ENCODE measurements at regions not wholly inside any gene's neighbourhood (a gene's known extent, or its start where the extent isn't known, plus 50 kb on each side); places are given as distances from the start of the nearest gene placed in this dataset.

GRCh38 chr1:14366091-14367018, 232.1 kb upstream of the KAZN start:
- Histone ChIP-seq H3K36me3 (ENCODE audit: control insufficient read depth, insufficient read depth, low read length) (no peaks in the 10 kb centered on the region), H3K27ac (ENCODE audit: low read depth, low read length) (no peak overlapping the region), H3K9ac (ENCODE audit: low read depth, low read length) (no peak overlapping the region), H3K9me3 (ENCODE audit: control insufficient read depth, insufficient read depth, low read length) (0 out of 2 replicates have a peak, but pooled peaks cover 2% of the 10 kb centered on the region), H3K27me3 (ENCODE audit: control insufficient read depth, insufficient read depth, low read length) (no peaks in the 10 kb centered on the region), H3K4me3 (ENCODE audit: low read depth, low read length) (no peak overlapping the region), H3K4me1 (ENCODE audit: control insufficient read depth, insufficient read depth, low read length) (peaks cover 22% of the 10 kb centered on the region)

GRCh38 chr1:14367451-14367850, 231.0 kb upstream of the KAZN start:
- Histone ChIP-seq H3K9ac (ENCODE audit: low read depth, low read length) (no peak overlapping the region), H3K36me3 (ENCODE audit: control insufficient read depth, insufficient read depth, low read length) (no peaks in the 10 kb centered on the region), H3K27ac (ENCODE audit: low read depth, low read length) (no peak overlapping the region), H3K27me3 (ENCODE audit: control insufficient read depth, insufficient read depth, low read length) (no peaks in the 10 kb centered on the region), H3K4me3 (ENCODE audit: low read depth, low read length) (no peak overlapping the region), H3K9me3 (ENCODE audit: control insufficient read depth, insufficient read depth, low read length) (no peaks in the 10 kb centered on the region), H3K4me1 (ENCODE audit: control insufficient read depth, insufficient read depth, low read length) (peaks cover 33% of the 10 kb centered on the region)

GRCh38 chr1:14369526-14370213, 228.8 kb upstream of the KAZN start:
- Histone ChIP-seq H3K9ac (ENCODE audit: low read depth, low read length) (no peak overlapping the region), H3K36me3 (ENCODE audit: control insufficient read depth, insufficient read depth, low read length) (no peaks in the 10 kb centered on the region), H3K4me1 (ENCODE audit: control insufficient read depth, insufficient read depth, low read length) (peaks cover 36% of the 10 kb centered on the region), H3K27ac (ENCODE audit: low read depth, low read length) (no peak overlapping the region), H3K4me3 (ENCODE audit: low read depth, low read length) (no peak overlapping the region), H3K9me3 (ENCODE audit: control insufficient read depth, insufficient read depth, low read length) (no peaks in the 10 kb centered on the region), H3K27me3 (ENCODE audit: control insufficient read depth, insufficient read depth, low read length) (no peaks in the 10 kb centered on the region)

- H3K27ac ChIP-seq (ENCODE audit: low read depth, low read length), result no peak overlapping the region
- H3K27me3 ChIP-seq (ENCODE audit: control insufficient read depth, insufficient read depth, low read length), result no peaks in the 10 kb centered on the region
Measured at GRCh38 chr1:14371771-14372497, 226.6 kb upstream of the KAZN start.

GRCh38 chr1:14372526-14372925, 226.0 kb upstream of the KAZN start:
- Histone ChIP-seq H3K27me3 (ENCODE audit: control insufficient read depth, insufficient read depth, low read length) (no peaks in the 10 kb centered on the region), H3K4me3 (ENCODE audit: low read depth, low read length) (no peak overlapping the region), H3K36me3 (ENCODE audit: control insufficient read depth, insufficient read depth, low read length) (no peaks in the 10 kb centered on the region), H3K4me1 (ENCODE audit: control insufficient read depth, insufficient read depth, low read length) (peaks cover 34% of the 10 kb centered on the region), H3K27ac (ENCODE audit: low read depth, low read length) (no peak overlapping the region), H3K9me3 (ENCODE audit: control insufficient read depth, insufficient read depth, low read length) (no peaks in the 10 kb centered on the region), H3K9ac (ENCODE audit: low read depth, low read length) (no peak overlapping the region)

More at GRCh38 chr1:14371771-14372497, 226.6 kb upstream of the KAZN start:
- no peak overlapping the region for H3K9ac ChIP-seq (ENCODE audit: low read depth, low read length)
- no peaks in the 10 kb centered on the region for H3K9me3 ChIP-seq (ENCODE audit: control insufficient read depth, insufficient read depth, low read length)
- H3K36me3 ChIP-seq (ENCODE audit: control insufficient read depth, insufficient read depth, low read length), result no peaks in the 10 kb centered on the region
- peaks cover 34% of the 10 kb centered on the region for H3K4me1 ChIP-seq (ENCODE audit: control insufficient read depth, insufficient read depth, low read length)
- H3K4me3 ChIP-seq (ENCODE audit: low read depth, low read length), result no peak overlapping the region

GRCh38 chr1:14373081-14373758, 225.3 kb upstream of the KAZN start:
- Histone ChIP-seq H3K36me3 (ENCODE audit: control insufficient read depth, insufficient read depth, low read length) (no peaks in the 10 kb centered on the region), H3K4me1 (ENCODE audit: control insufficient read depth, insufficient read depth, low read length) (peaks cover 34% of the 10 kb centered on the region), H3K9ac (ENCODE audit: low read depth, low read length) (no peak overlapping the region), H3K27me3 (ENCODE audit: control insufficient read depth, insufficient read depth, low read length) (no peaks in the 10 kb centered on the region), H3K4me3 (ENCODE audit: low read depth, low read length) (no peak overlapping the region), H3K9me3 (ENCODE audit: control insufficient read depth, insufficient read depth, low read length) (no peaks in the 10 kb centered on the region), H3K27ac (ENCODE audit: low read depth, low read length) (no peak overlapping the region)

- H3K36me3 ChIP-seq (ENCODE audit: control insufficient read depth, insufficient read depth, low read length), result no peaks in the 10 kb centered on the region
- H3K9me3 ChIP-seq (ENCODE audit: control insufficient read depth, insufficient read depth, low read length), result no peaks in the 10 kb centered on the region
- no peak overlapping the region for H3K4me3 ChIP-seq (ENCODE audit: low read depth, low read length)
- no peaks in the 10 kb centered on the region for H3K27me3 ChIP-seq (ENCODE audit: control insufficient read depth, insufficient read depth, low read length)
- H3K9ac ChIP-seq (ENCODE audit: low read depth, low read length), result no peak overlapping the region
- H3K27ac ChIP-seq (ENCODE audit: low read depth, low read length), result no peak overlapping the region
- peaks cover 18% of the 10 kb centered on the region for H3K4me1 ChIP-seq (ENCODE audit: control insufficient read depth, insufficient read depth, low read length)
Measured at GRCh38 chr1:14375226-14375625, 223.3 kb upstream of the KAZN start.

GRCh38 chr1:14377386-14377785, 221.1 kb upstream of the KAZN start:
- H3K27ac ChIP-seq (ENCODE audit: low read depth, low read length), result no peak overlapping the region

GRCh38 chr1:14380408-14380807, 218.1 kb upstream of the KAZN start:
- no peaks in the 10 kb centered on the region for H3K27me3 ChIP-seq (ENCODE audit: control insufficient read depth, insufficient read depth, low read length)
- no peaks in the 10 kb centered on the region for H3K9me3 ChIP-seq (ENCODE audit: control insufficient read depth, insufficient read depth, low read length)
- H3K4me1 ChIP-seq (ENCODE audit: control insufficient read depth, insufficient read depth, low read length), result no peaks in the 10 kb centered on the region
- H3K4me3 ChIP-seq (ENCODE audit: low read depth, low read length), result no peak overlapping the region
- no peaks in the 10 kb centered on the region for H3K36me3 ChIP-seq (ENCODE audit: control insufficient read depth, insufficient read depth, low read length)
- H3K27ac ChIP-seq (ENCODE audit: low read depth, low read length), result no peak overlapping the region
- no peak overlapping the region for H3K9ac ChIP-seq (ENCODE audit: low read depth, low read length)

More at GRCh38 chr1:14377386-14377785, 221.1 kb upstream of the KAZN start:
- no peak overlapping the region for H3K4me3 ChIP-seq (ENCODE audit: low read depth, low read length)
- no peaks in the 10 kb centered on the region for H3K36me3 ChIP-seq (ENCODE audit: control insufficient read depth, insufficient read depth, low read length)
- no peaks in the 10 kb centered on the region for H3K27me3 ChIP-seq (ENCODE audit: control insufficient read depth, insufficient read depth, low read length)
- H3K9ac ChIP-seq (ENCODE audit: low read depth, low read length), result no peak overlapping the region
- H3K4me1 ChIP-seq (ENCODE audit: control insufficient read depth, insufficient read depth, low read length), result peaks cover 4% of the 10 kb centered on the region
- H3K9me3 ChIP-seq (ENCODE audit: control insufficient read depth, insufficient read depth, low read length), result no peaks in the 10 kb centered on the region

GRCh38 chr1:14390816-14391215, 207.7 kb upstream of the KAZN start:
- H3K27ac ChIP-seq (ENCODE audit: low read depth, low read length), result no peak overlapping the region
- H3K4me3 ChIP-seq (ENCODE audit: low read depth, low read length), result no peak overlapping the region
- no peaks in the 10 kb centered on the region for H3K4me1 ChIP-seq (ENCODE audit: control insufficient read depth, insufficient read depth, low read length)
- H3K27me3 ChIP-seq (ENCODE audit: control insufficient read depth, insufficient read depth, low read length), result no peaks in the 10 kb centered on the region
- H3K9me3 ChIP-seq (ENCODE audit: control insufficient read depth, insufficient read depth, low read length), result peaks cover 10% of the 10 kb centered on the region
- H3K36me3 ChIP-seq (ENCODE audit: control insufficient read depth, insufficient read depth, low read length), result no peaks in the 10 kb centered on the region
- no peak overlapping the region for H3K9ac ChIP-seq (ENCODE audit: low read depth, low read length)
